ENCODE measurements at regions not wholly inside any gene's neighbourhood (a gene's known extent, or its start where the extent isn't known, plus 50 kb on each side); places are given as distances from the start of the nearest gene placed in this dataset.
A peak's percentile ranks its signal among the peaks of the same experiment; 100 is the strongest.

- no peak for ATAC-seq
- no peak for TF ChIP-seq ZNF70 (CRISPR knock-in tag; IDR thresholded peaks at IDR 0.05)
- TF ChIP-seq POU6F1 (CRISPR knock-in tag; IDR thresholded peaks at IDR 0.05; ENCODE audit: borderline replicate concordance, low read depth), result no peak
- no peak for TF ChIP-seq ZFP3 (CRISPR knock-in tag; IDR thresholded peaks at IDR 0.05)
- TF ChIP-seq TSHZ2 (CRISPR knock-in tag; IDR thresholded peaks at IDR 0.05), result no peak
- no peak for TF ChIP-seq BACH2 (CRISPR knock-in tag; IDR thresholded peaks at IDR 0.05; ENCODE audit: borderline replicate concordance)
- no peak for TF ChIP-seq GLIS3 (CRISPR knock-in tag; IDR thresholded peaks at IDR 0.05)
- TF ChIP-seq ZNF8 (CRISPR knock-in tag; IDR thresholded peaks at IDR 0.05), result no peak
- no peak for TF ChIP-seq ISL1 (CRISPR knock-in tag; IDR thresholded peaks at IDR 0.05)
- no peak for TF ChIP-seq RARB (CRISPR knock-in tag; IDR thresholded peaks at IDR 0.05)
- TF ChIP-seq OSR1 (CRISPR knock-in tag; IDR thresholded peaks at IDR 0.05), result no peak
- TF ChIP-seq CREB5 (CRISPR knock-in tag; IDR thresholded peaks at IDR 0.05; ENCODE audit: low read depth), result no peak
- TF ChIP-seq TCF4 (CRISPR knock-in tag; IDR thresholded peaks at IDR 0.05; ENCODE audit: borderline replicate concordance), result no peak
- TF ChIP-seq ZC3H10 (CRISPR knock-in tag; IDR thresholded peaks at IDR 0.05), result no peak
Observed at GRCh38 chr5:104914536-104915070, 1352.0 kb upstream of the NUDT12 start.

GRCh38 chr5:104913841-104914281 lies 1351.3 kb upstream of the NUDT12 start:
- no peak for ATAC-seq
- TF ChIP-seq ISL1 (CRISPR knock-in tag; IDR thresholded peaks at IDR 0.05), result peak; percentile 32; the same call in 1 of the 2 replicates
- no peak for TF ChIP-seq ZNF565 (CRISPR knock-in tag; conservative IDR thresholded peaks at IDR 0.05; ENCODE audit: low read depth)

- TF ChIP-seq CSRNP3 (CRISPR knock-in tag; IDR thresholded peaks at IDR 0.05) (peak; percentile 76; the same call in 1 of the 2 replicates), ESRRG (CRISPR knock-in tag; IDR thresholded peaks at IDR 0.05) (0 out of 2 replicates have a peak, but pooled peaks have one; percentile 74), TOX (CRISPR knock-in tag; IDR thresholded peaks at IDR 0.05; ENCODE audit: borderline replicate concordance) (peak; percentile 85; the same call in 1 of the 2 replicates), POU6F1 (CRISPR knock-in tag; IDR thresholded peaks at IDR 0.05; ENCODE audit: borderline replicate concordance, low read depth) (0 out of 2 replicates have a peak, but pooled peaks have one; percentile 67), ZC3H10 (CRISPR knock-in tag; IDR thresholded peaks at IDR 0.05) (peak; percentile 93), ZNF70 (CRISPR knock-in tag; IDR thresholded peaks at IDR 0.05) (no peak), ISL1 (CRISPR knock-in tag; IDR thresholded peaks at IDR 0.05) (peak; percentile 96), TSHZ2 (CRISPR knock-in tag; IDR thresholded peaks at IDR 0.05) (no peak), CREB5 (CRISPR knock-in tag; IDR thresholded peaks at IDR 0.05; ENCODE audit: low read depth) (peak; percentile 91), BACH2 (CRISPR knock-in tag; IDR thresholded peaks at IDR 0.05; ENCODE audit: borderline replicate concordance) (no peak), OSR1 (CRISPR knock-in tag; IDR thresholded peaks at IDR 0.05) (no peak), SNAI2 (CRISPR knock-in tag; IDR thresholded peaks at IDR 0.05) (no peak), GLIS3 (CRISPR knock-in tag; IDR thresholded peaks at IDR 0.05) (no peak), ZFP3 (CRISPR knock-in tag; IDR thresholded peaks at IDR 0.05) (no peak), ZNF565 (CRISPR knock-in tag; conservative IDR thresholded peaks at IDR 0.05; ENCODE audit: low read depth) (no peak), PATZ1 (CRISPR knock-in tag; IDR thresholded peaks at IDR 0.05; ENCODE audit: borderline replicate concordance) (peak; percentile 71; the same call in 1 of the 2 replicates)
- peak; percentile 82 for ATAC-seq
Observed at GRCh38 chr5:104909803-104910202, 1347.2 kb upstream of the NUDT12 start.
